Endothelial cell of umbilical vein (primary cell): ENCODE measurements at regions not wholly inside any gene's neighbourhood (a gene's known extent, or its start where the extent isn't known, plus 50 kb on each side); places are given as distances from the start of the nearest gene placed in this dataset.

Experiments
- BruUV-seq: library from RNA; stranded (reverse); fragments of 400-500 nt; replicated peaks from 2 replicates; lab custom pipeline; 2021; lab: Mats Ljungman, UMichigan
- CTCF ChIA-PET: fragments of 300-600, 350-600 bp; sonication (Branson Sonifier 250); formaldehyde crosslinking; loops from one replicate; lab custom pipeline; 2021; ENCODE audit warnings: antibody characterized with exemption, inconsistent platforms; lab: Charles Lee
- POLR2A ChIA-PET: fragments of 300-600, 350-600 bp; sonication (Branson Sonifier 250); formaldehyde crosslinking; loops from one replicate; lab custom pipeline; 2021; ENCODE audit warnings: antibody characterized with exemption, inconsistent platforms; lab: Charles Lee
- DNase-seq: peaks from one replicate; pipeline ENCODE4 v3.0.0-alpha.2; 2011; ENCODE audit warnings: low read depth, low spot score
- FAIRE-seq: peaks from 2 replicates; lab custom pipeline; 2011; peaks lifted over from hg19 to GRCh38; lab: Jason Lieb, UNC
- H2AFZ ChIP-seq: 2 replicates; pipeline ENCODE4 v1.6.0; 2012; ENCODE audit warnings: low read depth, low read length, control low read depth, inconsistent platforms
- H3K27ac ChIP-seq: 2 replicates; pipeline ENCODE4 v1.5.1; 2011; ENCODE audit warnings: low read depth, mild to moderate bottlenecking, control low read depth, low read length, moderate library complexity; ENCODE audit not compliant: insufficient read depth
- H3K27me3 ChIP-seq, 2 experiments: 2 replicates each; pipeline versions ENCODE4 v1.6.0 to v1.6.1; 2011; ENCODE audit warnings: low read length in 2 of 2, mixed read lengths in 1 of 2; ENCODE audit not compliant: control insufficient read depth in 2 of 2, insufficient read depth in 2 of 2
- H3K36me3 ChIP-seq, 2 experiments: 2 replicates in 1 of 2; 3 replicates in 1 of 2; pipeline ENCODE4 v1.5.1; 2011; ENCODE audit warnings: low read length in 2 of 2, mild to moderate bottlenecking in 1 of 2, moderate library complexity in 1 of 2; ENCODE audit not compliant: control insufficient read depth in 2 of 2, insufficient read depth in 2 of 2; ENCODE audit errors: extremely low read depth in 1 of 2
- H3K4me1 ChIP-seq: 3 replicates; pipeline ENCODE4 v1.5.1; 2011; ENCODE audit warnings: mild to moderate bottlenecking, low read length; ENCODE audit not compliant: control insufficient read depth, insufficient read depth; ENCODE audit errors: extremely low read depth
- H3K4me2 ChIP-seq: 2 replicates; pipeline ENCODE4 v1.6.1; 2011; ENCODE audit warnings: low read length, control low read depth, mixed read lengths; ENCODE audit not compliant: insufficient read depth
- H3K4me3 ChIP-seq, 3 experiments: fragments of 200-600 bp in 1 of 3; sonication (generic), shearing (Covaris generic) in 1 of 3; replicated peaks in 1 of 3; 2 replicates each; pipeline ENCODE4 v1.5.1; 2011 to 2016; ENCODE audit warnings: control low read depth in 3 of 3, low read length in 3 of 3, mild to moderate bottlenecking in 2 of 3, inconsistent platforms in 1 of 3, low read depth in 1 of 3, moderate library complexity in 1 of 3; ENCODE audit not compliant: insufficient read depth in 1 of 3
- H3K79me2 ChIP-seq: 2 replicates; pipeline ENCODE4 v1.6.0; 2012; ENCODE audit warnings: low read length, inconsistent platforms; ENCODE audit not compliant: control insufficient read depth, insufficient read depth
- H3K9ac ChIP-seq: replicated peaks from 2 replicates; pipeline ENCODE3; 2011; ENCODE audit warnings: low read length, control low read depth; ENCODE audit not compliant: insufficient read depth; ENCODE audit errors: extremely low read depth
- H3K9me1 ChIP-seq: replicated peaks from 3 replicates; pipeline ENCODE4 v1.6.0; 2011; ENCODE audit warnings: mild to moderate bottlenecking, low read length; ENCODE audit not compliant: control insufficient read depth, insufficient read depth; ENCODE audit errors: extremely low read depth
- H3K9me3 ChIP-seq: replicated peaks from 2 replicates; pipeline ENCODE4 v1.5.1; 2012; ENCODE audit warnings: low read length, inconsistent platforms; ENCODE audit not compliant: control insufficient read depth, insufficient read depth
- H4K20me1 ChIP-seq: replicated peaks from 2 replicates; pipeline ENCODE3; 2011; ENCODE audit warnings: mild to moderate bottlenecking, low read length; ENCODE audit not compliant: control insufficient read depth, insufficient read depth; ENCODE audit errors: extremely low read depth
- CTCF ChIP-seq, 2 donors: IDR thresholded peaks; 1 replicate in 1 of 2; 2 replicates in 1 of 2; pipeline ENCODE4 v1.5.1; 2011; ENCODE audit warnings: low read length in 2 of 2, mild to moderate bottlenecking in 2 of 2, moderate library complexity in 2 of 2, control low read depth in 1 of 2, inconsistent platforms in 1 of 2, low read depth in 1 of 2; ENCODE audit not compliant: insufficient read depth in 1 of 2; ENCODE audit errors: extremely low read depth in 1 of 2
- GATA2 ChIP-seq: IDR thresholded peaks from 2 replicates; pipeline ENCODE4 v1.7.0; 2011; ENCODE audit warnings: low read depth, mild to moderate bottlenecking, moderate library complexity, mixed read lengths, low read length; ENCODE audit not compliant: insufficient read length, insufficient read depth
- MAX ChIP-seq: IDR thresholded peaks from 2 replicates; pipeline ENCODE4 v1.6.1; 2011; ENCODE audit not compliant: insufficient read depth, insufficient read length
- MYC ChIP-seq: IDR thresholded peaks from one replicate; pipeline ENCODE4 v1.6.1; 2011; ENCODE audit warnings: mild to moderate bottlenecking, low read depth, low read length
- POLR2A ChIP-seq: IDR thresholded peaks from 2 replicates; pipeline ENCODE4 v1.6.1; 2012; ENCODE audit warnings: low read depth, mild to moderate bottlenecking, control low read depth, low read length
- POLR2AphosphoS5 ChIP-seq: IDR thresholded peaks from 2 replicates; pipeline ENCODE4 v1.6.1; 2012; ENCODE audit warnings: low read depth, mild to moderate bottlenecking, control low read depth, low read length, moderate library complexity; ENCODE audit not compliant: insufficient read depth
- dilution Hi-C: fragments of 300-500 bp; cut with MboI; formaldehyde crosslinking; loops from one replicate; pipeline ENCODE4 v1.15.0; 2019; ENCODE audit warnings: low sequenced_read_pairs; ENCODE audit not compliant: extremely low pct_ligation_motif_present
- intact Hi-C: fragments of 100-400 bp; cut with micrococcal nuclease; formaldehyde crosslinking; loops from one replicate; pipeline ENCODE4 v1.10.0; 2022

GRCh38 chr1:5661196-5662085 lies 330.8 kb downstream of the NPHP4 start:
- Histone ChIP-seq H4K20me1 (no peaks in the 10 kb centered on the region), H3K4me2 (no peak overlapping the region), H3K4me3 (no peak overlapping the region), H3K27ac (no peak overlapping the region), H2AFZ (no peak overlapping the region), H3K9me1 (no peaks in the 10 kb centered on the region), H3K36me3 (no peaks in the 10 kb centered on the region), H3K4me1 (no peaks in the 10 kb centered on the region), H3K9ac (no peak overlapping the region), H3K9me3 (no peaks in the 10 kb centered on the region), H3K79me2 (no peaks in the 10 kb centered on the region), H3K27me3 (no peaks in the 10 kb centered on the region)
- FAIRE-seq, result no peak
- CTCF ChIA-PET, result no interaction called here
- TF ChIP-seq POLR2AphosphoS5 (no peak), CTCF (IDR thresholded peaks at IDR 0.05; ENCODE audit: extremely low read depth in 1 of 2, insufficient read depth in 1 of 2, low read depth in 1 of 2, low read length in 2 of 2) (no peak), GATA2 (no peak), MAX (no peak), MYC (no peak), POLR2A (no peak)
- BruUV-seq, result no TSS peak
- POLR2A ChIA-PET, result no interaction called here
- dilution Hi-C loops (no loop called here), intact Hi-C loops (no loop called here)
- no peak for DNase-seq
